Islet of Langerhans (tissue), 1 donor: ENCODE measurements at regions not wholly inside any gene's neighbourhood (a gene's known extent, or its start where the extent isn't known, plus 50 kb on each side); places are given as distances from the start of the nearest gene placed in this dataset.
A peak's percentile ranks its signal among the peaks of the same experiment; 100 is the strongest.
"Not testable (repeated sequence)": the region's sequence is repeated elsewhere in the genome, so short reads cannot be mapped to it uniquely, and the experiment has no call there.

ENCODE experiments used
- FAIRE-seq: peaks from one replicate; lab custom pipeline; 2011; peaks lifted over from hg19 to GRCh38; lab: Jason Lieb, UNC

DNA sequence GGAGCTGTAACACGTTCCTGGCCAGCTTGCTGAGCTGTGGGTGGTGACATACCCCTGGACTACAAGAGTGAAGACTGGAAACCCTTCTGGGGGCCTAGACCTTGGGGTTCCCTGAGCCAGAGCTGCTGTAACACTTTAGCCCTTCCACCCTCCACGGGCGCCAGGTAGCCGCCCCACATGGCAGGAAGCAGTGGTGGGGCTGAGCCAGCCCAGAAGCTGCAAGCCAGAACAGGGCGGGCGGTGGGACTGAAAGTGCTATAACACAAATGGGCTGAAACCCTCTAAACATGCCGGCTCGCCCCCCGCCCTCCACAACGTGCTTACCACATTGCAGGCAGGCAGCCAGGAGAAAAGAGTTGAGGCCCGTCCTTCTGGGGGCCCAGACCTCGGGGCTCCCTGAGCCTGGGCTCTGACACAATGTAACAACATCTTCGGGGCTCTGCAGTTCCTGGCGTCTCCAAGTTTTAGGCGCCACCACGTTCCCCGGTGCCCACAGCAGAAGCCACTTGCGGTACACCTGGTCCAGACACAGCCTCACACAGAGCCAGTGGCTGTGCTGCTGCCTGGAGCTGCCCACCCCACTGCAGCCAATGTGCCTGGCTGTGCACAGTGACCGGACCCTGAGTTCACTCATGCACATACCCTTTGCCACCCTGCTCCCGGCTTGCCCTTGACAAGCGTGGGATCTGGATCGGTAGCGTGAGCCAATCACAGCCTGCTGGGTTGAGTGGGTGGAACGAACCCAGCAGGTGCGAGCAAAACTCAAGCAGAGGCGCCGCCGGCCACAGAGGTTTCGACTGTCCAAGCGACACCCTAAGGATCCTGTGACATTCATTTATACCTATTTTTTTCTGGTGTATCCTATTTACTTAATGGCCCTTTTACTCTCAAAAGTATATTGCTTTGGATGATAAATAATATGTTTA, 127.4 kb upstream of the FHL2 start:
- no peak for FAIRE-seq

DNA sequence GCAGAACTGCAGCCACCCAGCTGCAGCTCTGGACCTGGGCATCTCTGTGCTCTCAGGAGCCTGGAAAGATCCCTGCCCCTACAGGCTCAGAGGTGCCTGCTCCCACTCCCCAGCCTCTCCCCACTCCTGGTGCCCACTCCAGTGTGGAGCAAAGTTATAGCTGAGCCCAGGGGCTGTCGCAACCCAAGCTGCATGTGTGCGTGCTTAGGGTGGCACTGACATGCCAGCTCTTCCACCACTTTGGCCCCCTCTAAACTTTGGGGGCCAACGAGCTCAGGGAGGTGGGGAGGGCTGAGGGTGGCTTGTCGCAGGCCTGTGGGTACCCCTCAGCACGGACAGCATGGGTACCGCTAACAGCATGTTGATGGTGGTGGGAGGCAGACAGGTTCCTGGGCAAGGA, 126.3 kb upstream of the FHL2 start:
- no peak for FAIRE-seq

DNA sequence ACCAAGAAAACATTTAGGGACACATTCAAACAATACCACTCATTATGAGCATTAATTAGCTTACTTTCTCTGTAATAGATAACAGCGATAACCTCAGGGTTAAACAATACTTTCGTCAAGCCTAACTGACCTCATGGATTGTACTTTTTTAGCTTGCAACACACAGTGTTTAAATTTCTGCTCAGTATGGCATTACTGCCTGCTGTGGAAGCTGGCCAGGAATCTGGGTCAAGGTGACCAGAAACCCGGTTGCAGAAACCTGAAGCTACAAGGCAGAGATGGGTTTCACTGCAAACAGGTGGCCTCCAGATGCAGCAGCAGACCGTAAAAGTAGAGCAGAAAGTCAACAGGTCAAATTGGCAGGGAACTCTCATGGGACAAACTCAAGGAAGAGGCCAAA, 123.8 kb upstream of the FHL2 start:
- no peak for FAIRE-seq

DNA sequence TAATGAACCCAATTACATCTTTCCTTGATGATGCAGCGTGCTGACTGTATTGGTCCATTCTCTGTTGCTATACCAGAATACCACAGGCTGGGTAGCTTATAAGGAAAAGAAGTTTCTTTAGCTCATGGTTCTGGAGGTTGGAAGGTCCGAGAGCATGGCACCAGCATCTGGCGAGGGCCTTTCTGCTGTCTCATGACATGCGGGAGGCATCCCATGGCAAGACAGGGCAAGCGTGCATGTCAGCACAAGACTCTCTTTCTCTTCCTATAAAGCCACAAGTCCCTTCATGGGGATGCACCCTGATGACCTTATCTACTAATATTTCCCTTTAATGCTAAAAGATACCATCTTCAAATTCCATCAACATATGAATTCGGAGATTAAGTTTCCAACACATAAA, 122.8 kb upstream of the FHL2 start:
- no peak for FAIRE-seq

DNA sequence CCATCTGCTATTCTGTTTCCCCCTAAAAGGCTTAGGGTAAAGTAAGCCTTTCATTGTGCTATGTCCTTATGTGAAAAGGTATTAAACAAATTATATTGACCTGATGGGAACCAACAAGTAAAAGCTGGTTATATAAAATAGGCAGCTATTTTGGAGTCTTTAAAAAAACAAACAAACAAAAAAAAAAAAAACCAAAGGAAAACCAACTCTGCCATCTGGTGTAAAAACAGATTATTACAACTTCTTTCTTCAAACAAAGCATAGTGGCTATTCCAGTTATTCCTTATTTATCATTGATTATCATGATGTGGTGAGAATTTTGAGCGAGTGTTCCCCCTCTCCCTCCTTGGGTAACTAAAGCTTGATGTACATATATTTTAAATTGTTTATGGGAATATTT, 122.3 kb upstream of the FHL2 start:
- FAIRE-seq: peak; percentile 33

DNA sequence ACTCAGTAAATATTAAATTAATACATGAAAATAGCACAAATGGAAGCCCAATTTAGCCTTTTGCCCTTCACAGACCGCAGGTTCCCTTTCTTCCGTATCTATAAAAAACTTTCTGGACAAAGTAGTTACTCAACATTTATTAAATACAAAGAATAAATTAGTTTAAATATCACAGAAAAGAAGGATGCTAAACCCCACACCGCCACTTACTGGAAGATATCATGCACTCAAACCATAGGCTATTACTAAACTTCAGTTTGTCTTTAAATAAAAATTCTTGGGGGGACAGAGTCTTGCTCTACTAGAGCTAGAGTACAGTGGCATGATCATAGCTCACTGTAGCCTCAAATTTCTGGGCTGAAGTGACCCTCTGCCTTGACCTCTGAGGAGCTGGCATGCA, 120.7 kb upstream of the FHL2 start:
- no peak for FAIRE-seq

DNA sequence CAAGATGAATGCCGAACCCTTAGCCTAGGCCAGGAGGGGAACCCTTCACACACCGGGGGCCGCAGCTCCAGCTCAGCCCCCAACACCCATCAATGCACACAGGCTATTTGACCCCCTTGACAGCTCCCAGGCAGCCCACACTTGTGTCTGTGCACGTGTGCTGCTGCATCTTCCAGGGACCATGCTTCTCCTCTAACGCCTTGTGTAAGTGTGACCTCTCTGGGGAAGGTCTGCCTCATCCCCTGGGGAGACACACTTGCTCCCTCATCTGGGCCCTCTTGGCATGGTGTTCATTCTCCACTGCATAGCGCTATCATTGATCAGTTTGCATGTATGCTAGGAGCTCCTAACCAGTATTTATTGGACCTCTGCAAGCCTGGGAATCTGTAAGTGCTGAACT, 120.0 kb upstream of the FHL2 start:
- FAIRE-seq: no peak

DNA sequence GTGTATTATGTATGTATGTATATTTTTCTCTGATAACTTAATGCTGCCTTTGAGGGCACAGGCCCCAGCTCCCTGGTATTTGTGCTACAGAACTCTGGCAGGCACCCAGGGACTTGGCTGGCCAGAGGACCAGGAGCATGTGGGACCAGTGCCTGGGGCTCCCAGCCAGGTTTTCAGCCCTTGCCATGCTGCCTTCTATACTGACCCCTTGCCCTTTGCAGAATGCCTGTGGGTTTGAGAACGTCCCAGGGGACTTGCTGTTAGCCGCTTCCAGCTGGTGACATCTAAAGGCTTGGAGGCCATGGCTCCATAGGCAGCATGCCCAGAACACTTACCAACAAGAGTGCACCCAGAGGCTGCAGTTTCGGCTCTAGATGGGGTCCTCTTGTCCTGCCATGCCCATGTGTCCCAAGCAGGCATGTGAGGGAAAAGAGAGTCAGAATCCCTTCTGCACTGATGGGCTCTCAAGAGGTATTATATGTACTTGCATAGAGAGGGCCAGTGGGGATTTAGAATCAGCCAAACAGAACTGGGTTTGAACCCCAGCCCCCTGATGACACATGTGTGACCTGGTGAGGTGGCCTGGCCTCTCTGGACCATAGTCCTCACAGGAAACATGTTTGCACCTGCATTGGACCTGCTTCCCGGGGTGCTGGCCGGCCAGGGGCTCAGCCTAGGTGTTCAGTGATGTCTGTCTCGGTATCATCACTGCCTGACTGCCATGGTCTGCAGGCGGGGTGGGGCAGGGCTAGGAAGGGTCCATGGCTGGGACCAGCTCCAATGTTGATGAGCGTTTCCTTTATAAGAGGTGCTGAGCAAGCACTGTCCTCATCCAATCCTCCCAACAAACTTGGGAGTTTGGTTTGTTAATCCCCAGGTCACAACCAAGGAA, 119.2 kb upstream of the FHL2 start:
- no peak for FAIRE-seq

DNA sequence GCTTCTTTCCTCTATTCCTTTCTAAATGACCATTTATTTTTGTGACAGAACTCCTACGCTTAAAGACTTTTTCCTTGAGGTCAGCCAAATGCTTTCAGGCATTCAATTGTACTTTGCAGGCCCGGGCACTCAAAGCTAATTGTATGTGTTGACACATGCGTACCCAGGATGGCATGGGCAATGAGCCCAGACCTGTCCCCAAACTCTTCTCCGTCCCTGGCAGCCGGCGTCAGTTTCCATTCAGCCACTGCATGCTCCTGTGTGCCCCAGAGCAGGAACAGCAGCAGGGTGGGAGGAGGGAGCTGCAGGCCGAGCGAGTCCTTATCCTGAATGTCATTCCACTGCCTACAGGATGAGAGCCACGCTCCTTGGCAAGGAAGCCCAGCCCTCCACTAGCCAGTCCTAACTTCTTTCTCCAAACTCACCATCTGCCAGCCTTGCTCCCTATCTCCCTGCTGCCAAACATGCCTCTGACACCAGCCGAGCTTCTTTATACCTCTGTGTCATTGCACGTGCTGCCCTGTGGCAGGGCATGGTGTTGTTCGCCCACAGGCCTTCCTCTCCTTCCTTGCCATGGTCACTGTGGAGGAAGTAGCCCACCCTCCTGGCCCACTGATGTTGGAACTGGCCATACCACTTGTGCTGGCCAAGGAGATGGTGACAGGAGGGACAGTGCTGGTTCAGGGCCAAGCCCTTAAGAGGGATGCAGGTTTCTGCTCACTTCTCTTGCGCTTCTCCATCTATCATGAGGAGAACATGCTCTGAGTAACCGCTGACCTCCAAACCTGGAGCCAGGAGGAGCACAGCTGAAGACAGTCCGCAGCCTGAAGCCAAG, 116.9 kb upstream of the FHL2 start:
- FAIRE-seq: no peak

DNA sequence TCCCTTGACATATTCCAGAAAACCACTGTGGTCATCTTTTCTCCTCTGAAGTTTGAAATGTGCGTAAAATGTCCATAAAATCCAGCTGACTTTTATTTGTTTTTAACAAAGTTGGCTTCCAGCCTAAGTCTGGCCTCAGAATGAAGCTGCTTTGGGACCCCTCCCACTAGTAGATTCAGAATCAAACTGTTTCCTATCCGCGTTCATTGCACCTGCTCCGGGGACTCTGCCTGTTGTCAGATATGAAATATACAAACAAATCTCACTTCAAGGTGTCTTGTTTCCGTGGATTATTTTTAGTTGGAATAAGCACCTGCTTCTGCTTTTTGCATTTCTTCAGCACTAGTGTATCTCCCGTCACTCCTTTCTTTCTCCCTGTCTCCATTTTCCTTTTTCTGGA, 115.7 kb upstream of the FHL2 start:
- no peak for FAIRE-seq

DNA sequence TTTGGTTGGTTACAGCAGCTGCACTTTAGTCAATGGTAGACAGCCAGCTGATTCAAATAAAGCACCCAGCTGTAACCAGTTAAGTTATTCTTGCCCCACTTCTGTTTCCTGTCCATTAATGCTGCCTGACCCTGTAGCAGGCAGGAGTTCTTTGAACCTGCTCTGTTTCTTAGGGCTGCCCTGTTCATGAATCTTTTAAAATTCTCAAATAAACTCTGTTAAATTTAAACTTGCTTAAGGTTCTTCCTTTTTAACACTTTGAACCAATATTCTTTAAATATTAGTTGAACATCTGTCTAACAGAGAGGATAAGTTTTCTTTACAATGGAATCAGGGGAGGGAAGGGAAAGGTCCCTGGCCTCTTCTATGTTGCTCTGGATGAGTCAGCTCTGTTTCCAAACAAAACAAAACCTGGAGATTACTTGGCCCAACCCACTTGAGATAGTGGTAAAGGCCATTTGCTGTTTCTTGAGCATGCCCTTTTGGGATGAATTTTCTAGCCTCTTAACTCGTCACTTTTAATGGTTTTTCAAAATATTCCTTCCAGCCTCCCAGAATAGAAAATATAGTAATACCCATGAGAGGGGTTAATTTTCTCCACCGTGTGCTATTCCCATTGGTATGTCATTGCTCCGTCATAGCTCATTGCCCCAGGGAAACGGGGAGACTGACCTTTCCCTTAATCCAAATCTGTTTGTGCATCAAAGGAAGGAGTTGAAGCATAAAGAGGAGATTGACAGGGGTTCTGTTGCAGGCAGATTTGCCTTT, 112.1 kb upstream of the FHL2 start:
- FAIRE-seq: no peak

DNA sequence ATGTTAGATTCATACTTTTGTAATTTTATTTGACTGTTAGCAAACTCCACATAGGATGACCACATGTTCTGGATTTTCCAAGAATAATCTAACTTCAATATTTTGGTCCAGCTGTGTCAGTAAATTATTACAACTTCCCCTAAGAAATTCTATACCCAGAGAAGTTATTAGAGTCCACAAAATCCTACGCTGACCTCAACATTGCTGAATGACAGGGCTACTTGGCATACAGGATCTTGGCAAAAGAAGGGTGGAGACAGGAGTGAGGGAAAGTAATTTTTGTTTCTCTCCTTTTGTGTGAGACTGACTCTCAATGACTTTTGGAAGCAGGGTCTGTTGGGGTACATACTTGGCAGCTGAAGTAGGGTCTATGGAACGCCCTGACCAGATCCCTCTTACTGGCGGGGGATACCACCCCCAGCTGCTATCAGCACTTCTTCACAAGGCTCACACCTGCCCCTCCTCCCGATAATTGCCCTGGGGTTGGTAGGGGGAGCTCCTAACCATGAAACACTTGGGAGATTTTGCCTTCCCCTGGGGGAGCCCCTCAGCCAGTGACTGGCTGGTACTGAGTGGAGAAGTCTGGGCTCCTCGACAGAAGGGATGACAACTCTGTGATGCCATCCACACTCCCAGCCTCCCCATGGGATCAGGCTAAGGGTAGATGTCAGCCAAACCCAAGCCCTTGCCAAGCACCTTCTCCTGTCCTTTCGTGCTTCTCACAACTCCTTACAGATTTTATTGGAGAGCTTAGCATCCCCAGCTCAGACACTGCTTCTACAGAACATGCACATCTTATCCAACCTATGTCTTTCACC, 110.6 kb upstream of the FHL2 start:
- no peak for FAIRE-seq

DNA sequence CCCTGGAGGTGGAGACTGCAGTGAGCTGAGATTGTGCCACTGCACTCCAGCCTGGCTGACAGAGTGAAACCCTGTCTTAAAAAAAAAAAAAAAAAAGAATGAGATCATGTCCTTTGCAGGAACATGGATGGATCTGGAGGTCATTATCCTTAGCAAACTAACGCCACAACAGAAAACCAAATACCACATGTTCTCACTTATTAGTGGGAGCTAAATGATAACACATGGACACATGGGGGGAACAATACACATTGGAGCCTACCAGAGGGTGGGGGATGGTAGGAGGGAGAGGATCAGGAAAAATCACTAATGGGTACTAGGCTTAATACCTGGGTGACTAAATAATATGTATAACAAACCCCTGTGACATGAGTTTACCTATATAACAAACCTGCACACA, 108.0 kb upstream of the FHL2 start:
- FAIRE-seq: not testable (repeated sequence)

DNA sequence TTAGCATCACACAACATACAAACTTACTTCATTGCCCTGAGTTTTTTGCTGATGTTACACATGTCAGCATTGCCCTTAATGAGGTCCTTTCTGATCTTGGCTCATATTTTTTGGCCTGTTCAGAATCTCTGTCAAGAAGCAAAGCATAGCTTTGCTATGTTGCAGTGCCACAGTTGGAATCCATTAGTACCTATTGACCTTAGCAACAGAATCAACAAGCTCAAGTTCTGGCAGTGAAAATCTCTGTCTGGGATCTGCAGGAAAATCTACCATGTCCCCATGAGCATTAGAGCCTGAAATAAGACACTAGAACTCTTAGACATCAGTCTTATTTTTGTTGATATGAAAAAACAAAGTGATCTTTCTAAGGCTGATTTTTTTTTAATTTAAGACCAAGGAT, 105.6 kb upstream of the FHL2 start:
- FAIRE-seq: no peak

DNA sequence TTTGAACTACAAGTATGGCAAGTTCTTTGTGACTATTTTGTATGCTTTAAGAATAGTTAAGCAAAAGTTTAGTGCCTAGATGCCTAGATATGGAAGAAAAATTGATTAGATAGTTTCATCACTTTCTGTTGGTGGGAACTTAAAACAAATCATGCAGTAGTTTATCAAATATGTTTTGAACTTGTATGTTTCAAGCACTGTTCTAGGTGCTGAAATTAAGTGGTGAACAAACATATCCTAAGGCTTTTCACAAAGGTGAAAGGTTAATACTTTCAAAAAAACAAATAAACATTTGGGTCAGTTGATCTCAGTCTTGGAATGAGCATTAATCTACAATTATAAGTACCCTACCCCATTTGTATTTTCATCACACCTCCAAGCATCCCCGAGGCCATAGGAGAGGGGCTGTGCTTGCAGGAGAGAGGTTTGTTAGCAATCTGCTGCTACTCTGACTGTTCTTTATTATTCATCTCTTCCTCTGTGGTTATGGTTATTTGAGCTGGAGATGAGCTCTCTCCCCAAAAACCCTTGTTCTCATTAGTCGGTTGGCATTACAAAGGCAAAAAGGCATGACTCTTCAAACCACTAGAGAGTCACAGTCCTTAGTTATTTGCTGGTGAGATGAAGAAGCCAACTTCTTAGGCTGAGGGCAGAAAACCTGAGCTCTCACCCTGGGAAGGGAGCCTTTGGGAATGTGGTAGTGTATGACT, 103.9 kb upstream of the FHL2 start:
- FAIRE-seq: no peak

DNA sequence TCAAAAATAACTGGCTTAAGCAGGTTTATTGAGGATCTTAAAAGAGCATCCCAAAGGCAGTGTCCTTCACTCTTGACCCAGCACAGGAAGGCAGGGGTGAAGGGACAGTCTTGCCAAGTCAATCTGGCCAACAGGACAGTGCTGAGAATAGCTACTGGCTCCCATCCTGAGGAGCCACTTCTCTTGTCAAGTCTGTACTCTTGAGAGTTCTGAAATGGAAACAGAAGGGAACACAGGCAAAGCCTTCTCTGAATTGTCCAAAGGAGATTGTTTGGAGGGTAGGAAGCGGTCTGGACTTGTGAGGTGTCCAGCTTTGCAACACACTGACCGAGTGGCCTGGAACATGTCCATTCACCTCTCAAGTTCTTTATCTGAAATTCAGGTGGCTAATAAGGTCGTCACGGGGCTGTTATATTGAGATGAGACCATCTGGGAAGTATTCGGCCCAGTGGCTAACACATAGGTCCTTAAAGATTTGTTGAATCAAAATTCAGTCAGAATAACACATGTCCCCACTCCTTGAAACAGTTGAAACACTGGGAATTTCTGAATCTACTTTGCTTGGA, 99.5 kb upstream of the FHL2 start:
- FAIRE-seq: no peak

DNA sequence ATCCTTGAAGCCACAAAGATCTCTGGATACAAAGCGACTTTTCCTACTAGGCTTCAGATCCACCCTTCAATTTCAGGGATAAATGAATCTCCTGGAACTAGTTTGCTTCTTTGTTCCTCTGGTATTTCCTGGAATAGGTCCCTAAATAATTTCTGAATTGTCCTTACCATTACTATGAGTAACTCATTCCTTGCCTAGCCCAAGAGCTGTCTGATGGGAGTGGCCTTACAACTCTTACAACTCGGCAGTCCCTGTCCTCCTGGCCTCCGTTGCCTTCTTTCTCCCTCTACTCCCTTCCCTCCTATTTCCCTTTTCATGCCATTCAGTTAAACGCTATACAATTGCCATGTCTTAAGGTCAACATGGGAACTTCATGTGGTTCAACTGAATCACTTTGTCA, 98.2 kb upstream of the FHL2 start:
- FAIRE-seq: no peak

DNA sequence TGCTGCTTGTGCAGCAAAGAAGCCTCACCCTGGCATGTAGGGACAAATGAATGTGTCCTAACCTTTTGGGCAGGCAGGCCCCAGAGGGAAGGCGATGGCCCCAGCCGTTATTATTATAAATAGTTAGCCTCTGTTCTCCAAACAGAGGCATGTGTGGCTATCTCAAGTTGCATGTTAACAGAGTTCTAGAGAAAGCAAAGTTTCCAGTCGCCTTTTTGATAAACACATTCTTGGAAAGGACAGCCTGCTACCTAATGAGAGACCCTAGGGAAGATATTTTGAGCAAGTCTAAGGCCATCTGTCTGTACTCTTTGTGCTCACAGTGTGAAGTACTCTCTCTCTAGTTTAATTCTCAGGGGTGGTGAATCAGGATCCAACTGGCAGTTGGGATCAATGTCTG, 97.4 kb upstream of the FHL2 start:
- no peak for FAIRE-seq

DNA sequence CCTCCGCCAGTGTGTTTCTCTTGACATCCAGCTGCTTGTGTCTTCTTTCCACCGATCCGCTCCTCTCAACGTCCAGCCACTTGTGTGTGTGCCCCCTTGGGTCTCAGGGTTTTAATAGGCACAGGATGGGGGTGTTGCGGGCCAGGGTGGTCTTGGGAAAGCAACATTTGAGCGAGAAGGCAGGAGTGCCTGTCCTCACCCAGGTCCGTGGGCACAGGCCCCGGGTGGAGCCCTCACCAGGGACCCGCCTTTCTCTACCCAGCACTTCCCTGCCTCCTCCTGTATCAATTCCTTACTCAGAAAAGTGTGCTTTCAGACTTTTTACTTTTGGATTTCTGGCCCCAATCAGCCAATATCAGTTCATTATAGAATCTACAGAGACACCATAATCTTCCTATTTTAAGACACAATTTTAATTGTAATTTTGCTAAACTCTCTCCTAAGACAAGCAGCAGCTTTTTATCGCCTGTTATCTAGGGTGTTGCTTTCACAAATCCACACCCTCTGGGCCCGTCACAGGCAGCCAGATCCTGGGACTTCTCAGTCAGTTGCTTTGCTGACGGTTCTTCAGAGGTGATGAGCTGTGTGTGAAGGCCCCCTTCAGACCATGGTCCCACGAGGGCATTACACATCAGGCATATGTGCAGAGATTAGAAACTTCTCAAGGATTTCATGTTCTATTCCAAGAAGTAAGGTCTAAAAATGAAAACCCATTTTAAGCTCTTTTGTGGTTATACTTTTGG, 96.0 kb upstream of the FHL2 start:
- no peak for FAIRE-seq
